ENCODE measurements at regions not wholly inside any gene's neighbourhood (a gene's known extent, or its start where the extent isn't known, plus 50 kb on each side); places are given as distances from the start of the nearest gene placed in this dataset.

GRCh38 chr4:186982160-186982559 is 258.5 kb upstream of the FAT1 start:
- TF ChIP-seq CREB1 (IDR thresholded peaks at IDR 0.05; ENCODE audit: low read depth) (no peak), RAD21 (IDR thresholded peaks at IDR 0.05; ENCODE audit: low read depth) (no peak), TCF12 (IDR thresholded peaks at IDR 0.05; ENCODE audit: low read depth) (no peak), EGR1 (IDR thresholded peaks at IDR 0.05) (no peak), NFIC (IDR thresholded peaks at IDR 0.05) (no peak), USF1 (IDR thresholded peaks at IDR 0.05) (no peak), ZBTB7A (IDR thresholded peaks at IDR 0.05; ENCODE audit: low read depth) (no peak), FOXM1 (IDR thresholded peaks at IDR 0.05; ENCODE audit: borderline replicate concordance, low read depth) (no peak), EP300 (IDR thresholded peaks at IDR 0.05; ENCODE audit: borderline replicate concordance) (no peak), TAF1 (IDR thresholded peaks at IDR 0.05; ENCODE audit: low read depth) (no peak), REST (IDR thresholded peaks at IDR 0.05; ENCODE audit: low read depth) (no peak), CEBPB (IDR thresholded peaks at IDR 0.05) (no peak), YY1 (IDR thresholded peaks at IDR 0.05; ENCODE audit: low read depth) (no peak), MAX (IDR thresholded peaks at IDR 0.05) (no peak), TEAD4 (IDR thresholded peaks at IDR 0.05) (no peak)

GRCh38 chr4:186984105-186984644 is 260.5 kb upstream of the FAT1 start:
- TF ChIP-seq TAF1 (IDR thresholded peaks at IDR 0.05; ENCODE audit: low read depth) (no peak), ZBTB7A (IDR thresholded peaks at IDR 0.05; ENCODE audit: low read depth) (no peak), CREB1 (IDR thresholded peaks at IDR 0.05; ENCODE audit: low read depth) (no peak), REST (IDR thresholded peaks at IDR 0.05; ENCODE audit: low read depth) (no peak), MAX (IDR thresholded peaks at IDR 0.05) (no peak)

- no peak for TF ChIP-seq EGR1 (IDR thresholded peaks at IDR 0.05)
- no peak for TF ChIP-seq TEAD4 (IDR thresholded peaks at IDR 0.05)
- TF ChIP-seq YY1 (IDR thresholded peaks at IDR 0.05; ENCODE audit: low read depth), result no peak
- TF ChIP-seq CEBPB (IDR thresholded peaks at IDR 0.05), result no peak
- TF ChIP-seq CREB1 (IDR thresholded peaks at IDR 0.05; ENCODE audit: low read depth), result no peak
Observed at GRCh38 chr4:186999686-187000085, 276.0 kb upstream of the FAT1 start.

GRCh38 chr4:187000281-187000680 is 276.6 kb upstream of the FAT1 start:
- TF ChIP-seq ZBTB7A (IDR thresholded peaks at IDR 0.05; ENCODE audit: low read depth) (no peak), YY1 (IDR thresholded peaks at IDR 0.05; ENCODE audit: low read depth) (no peak), MAX (IDR thresholded peaks at IDR 0.05) (no peak), EP300 (IDR thresholded peaks at IDR 0.05; ENCODE audit: borderline replicate concordance) (no peak), EGR1 (IDR thresholded peaks at IDR 0.05) (no peak), TCF12 (IDR thresholded peaks at IDR 0.05; ENCODE audit: low read depth) (no peak), TAF1 (IDR thresholded peaks at IDR 0.05; ENCODE audit: low read depth) (no peak), CEBPB (IDR thresholded peaks at IDR 0.05) (no peak), REST (IDR thresholded peaks at IDR 0.05; ENCODE audit: low read depth) (no peak), NFIC (IDR thresholded peaks at IDR 0.05) (no peak), USF1 (IDR thresholded peaks at IDR 0.05) (no peak), CREB1 (IDR thresholded peaks at IDR 0.05; ENCODE audit: low read depth) (no peak), RAD21 (IDR thresholded peaks at IDR 0.05; ENCODE audit: low read depth) (no peak), TEAD4 (IDR thresholded peaks at IDR 0.05) (no peak), FOXM1 (IDR thresholded peaks at IDR 0.05; ENCODE audit: borderline replicate concordance, low read depth) (no peak)

All from Ishikawa (cell line).